ENCODE measurements at regions not wholly inside any gene's neighbourhood (a gene's known extent, or its start where the extent isn't known, plus 50 kb on each side); places are given as distances from the start of the nearest gene placed in this dataset.

- peaks cover 0 to 11% (median 0%) of the 10 kb centered on the region in 11 donors for H3K9me3 ChIP-seq
- H3K27ac ChIP-seq, result no peak overlapping the region
- no peak for ATAC-seq
- H3K4me1 ChIP-seq, result no peaks in the 10 kb centered on the region
- H3K4me3 ChIP-seq, result no peak overlapping the region
- peaks cover 0 to 3% (median 0%) of the 10 kb centered on the region in 7 donors for H3K27me3 ChIP-seq
- intact Hi-C loops (cut with DNase I), result no loop called here
- no peaks in the 10 kb centered on the region for H3K36me3 ChIP-seq
- 57 to 58% methylated on average over 4 of the region's 4 CpGs for WGBS, 2 donors
- no peak for TF ChIP-seq CTCF (IDR thresholded peaks at IDR 0.05)
- no peak for DNase-seq
These were observed 214.1 kb downstream of the MEIS1 start for GRCh38 chr2:66649006-66649405.

- Histone ChIP-seq H3K27ac (no peak overlapping the region), H3K4me1 (no peaks in the 10 kb centered on the region), H3K27me3 (peaks cover 0 to 3% (median 0%) of the 10 kb centered on the region in 7 donors), H3K4me3 (no peak overlapping the region), H3K9me3 (peaks cover 0 to 9% (median 0%) of the 10 kb centered on the region in 11 donors), H3K36me3 (no peaks in the 10 kb centered on the region)
- intact Hi-C loops (cut with DNase I), result no loop called here
- no peak for TF ChIP-seq CTCF (IDR thresholded peaks at IDR 0.05)
- no peak for DNase-seq
- ATAC-seq, result no peak
These were observed 216.4 kb downstream of the MEIS1 start for GRCh38 chr2:66651295-66651694.

GRCh38 chr2:66660804-66661203 is 225.9 kb downstream of the MEIS1 start:
- H3K4me1 ChIP-seq, result no peaks in the 10 kb centered on the region
- H3K4me3 ChIP-seq, result no peak overlapping the region
- no peaks in the 10 kb centered on the region for H3K36me3 ChIP-seq
- no peak for TF ChIP-seq CTCF (IDR thresholded peaks at IDR 0.05)
- DNase-seq, result no peak
- H3K27ac ChIP-seq, result no peak overlapping the region
- ATAC-seq, result no peak
- H3K9me3 ChIP-seq, result peaks cover 0 to 33% (median 7%) of the 10 kb centered on the region in 11 donors
- intact Hi-C loops (cut with DNase I), result no loop called here
- peaks cover 0 to 8% (median 0%) of the 10 kb centered on the region in 7 donors for H3K27me3 ChIP-seq

- Histone ChIP-seq H3K4me1 (no peaks in the 10 kb centered on the region), H3K4me3 (no peak overlapping the region), H3K36me3 (no peaks in the 10 kb centered on the region), H3K27me3 (peaks cover 0 to 8% (median 0%) of the 10 kb centered on the region in 7 donors), H3K9me3 (peaks cover 0 to 33% (median 7%) of the 10 kb centered on the region in 11 donors), H3K27ac (no peak overlapping the region)
- no peak for TF ChIP-seq CTCF (IDR thresholded peaks at IDR 0.05)
- DNase-seq (no peak), ATAC-seq (no peak)
- intact Hi-C loops (cut with DNase I), result no loop called here
- 75 to 80% methylated on average over 10 of the region's 10 CpGs for WGBS, 2 donors
These were observed 226.6 kb downstream of the MEIS1 start for GRCh38 chr2:66661253-66662173.
